CD14-positive monocyte (primary cell): ENCODE measurements at regions not wholly inside any gene's neighbourhood (a gene's known extent, or its start where the extent isn't known, plus 50 kb on each side); places are given as distances from the start of the nearest gene placed in this dataset.

Source experiments
- DNase-seq, 3 donors: peaks; one replicate each; pipeline ENCODE4 v3.0.0-alpha.2; 2011 to 2022
- H2AFZ ChIP-seq: 2 replicates; pipeline ENCODE4 v1.6.0; 2012; ENCODE audit warnings: mild to moderate bottlenecking, low read depth, low read length, inconsistent platforms; ENCODE audit not compliant: insufficient read depth, poor library complexity, severe bottlenecking
- H3K27ac ChIP-seq, 2 donors: 1 replicate in 1 of 2; 2 replicates in 1 of 2; pipeline ENCODE4 v1.5.1; 2012 to 2013; ENCODE audit warnings: low read length in 2 of 2, control low read depth in 1 of 2, inconsistent platforms in 1 of 2, low read depth in 1 of 2, mild to moderate bottlenecking in 1 of 2
- H3K27me3 ChIP-seq, 2 donors: one replicate each; pipeline versions ENCODE4 v1.6.0 to v1.6.1; 2011 to 2013; ENCODE audit warnings: low read length in 2 of 2; ENCODE audit not compliant: control insufficient read depth in 2 of 2, insufficient read depth in 2 of 2
- H3K36me3 ChIP-seq, 2 donors: replicated peaks in 1 of 2; 1 replicate in 1 of 2; 2 replicates in 1 of 2; pipeline versions ENCODE4 v1.5.1 to v1.6.1; 2012 to 2013; ENCODE audit warnings: low read length in 2 of 2, control low read depth in 1 of 2, inconsistent platforms in 1 of 2, mild to moderate bottlenecking in 1 of 2; ENCODE audit not compliant: insufficient read depth in 2 of 2, control insufficient read depth in 1 of 2
- H3K4me1 ChIP-seq, 2 donors: 1 replicate in 1 of 2; 2 replicates in 1 of 2; pipeline versions ENCODE4 v1.5.1 to v1.6.1; 2012 to 2013; ENCODE audit warnings: low read length in 2 of 2, control low read depth in 1 of 2, inconsistent platforms in 1 of 2, mild to moderate bottlenecking in 1 of 2, moderate library complexity in 1 of 2; ENCODE audit not compliant: insufficient read depth in 2 of 2, control insufficient read depth in 1 of 2
- H3K4me2 ChIP-seq: replicated peaks from 2 replicates; pipeline ENCODE3; 2012; ENCODE audit warnings: low read length, moderate library complexity, mild to moderate bottlenecking; ENCODE audit not compliant: poor library complexity, severe bottlenecking; ENCODE audit errors: extremely low read depth
- H3K4me3 ChIP-seq, 3 experiments: fragments of 200-600 bp in 1 of 3; sonication (generic) in 1 of 3; replicated peaks in 1 of 3; 1 replicate in 2 of 3; 2 replicates in 1 of 3; pipeline ENCODE4 v1.5.1; 2011 to 2013; ENCODE audit warnings: low read length in 3 of 3, mild to moderate bottlenecking in 3 of 3, control low read depth in 2 of 3, low read depth in 2 of 3, inconsistent platforms in 1 of 3, moderate library complexity in 1 of 3
- H3K79me2 ChIP-seq: 2 replicates; pipeline ENCODE4 v1.6.0; 2012; ENCODE audit warnings: mild to moderate bottlenecking, control low read depth, inconsistent platforms, low read length, moderate library complexity; ENCODE audit not compliant: insufficient read depth
- H3K9ac ChIP-seq: 2 replicates; pipeline ENCODE4 v1.6.0; 2017; ENCODE audit warnings: low read length, mild to moderate bottlenecking; ENCODE audit not compliant: insufficient read depth, poor library complexity, severe bottlenecking
- H3K9me3 ChIP-seq, 2 donors: replicated peaks in 1 of 2; 1 replicate in 1 of 2; 2 replicates in 1 of 2; pipeline versions ENCODE4 v1.5.1 to v1.6.1; 2012 to 2013; ENCODE audit warnings: low read length in 2 of 2, control low read depth in 1 of 2; ENCODE audit not compliant: control insufficient read depth in 1 of 2, insufficient read depth in 1 of 2
- H4K20me1 ChIP-seq: 2 replicates; pipeline ENCODE4 v1.6.0; 2012; ENCODE audit warnings: mild to moderate bottlenecking, low read length, control low read depth, moderate library complexity; ENCODE audit not compliant: insufficient read depth
- H3K27ac Mint-ChIP-seq, 7 donors: one replicate each; pipeline ENCODE4 v1.8.0; 2020; ENCODE audit warnings: mild to moderate bottlenecking in 7 of 7, mixed read lengths in 7 of 7, moderate library complexity in 6 of 7, inconsistent platforms in 2 of 7
- H3K27me3 Mint-ChIP-seq, 3 donors: one replicate each; pipeline ENCODE4 v1.8.0; 2021 to 2022; ENCODE audit warnings: low read depth in 3 of 3, mild to moderate bottlenecking in 3 of 3, mixed read lengths in 3 of 3, moderate library complexity in 3 of 3, inconsistent platforms in 1 of 3
- H3K36me3 Mint-ChIP-seq, 2 donors: one replicate each; pipeline ENCODE4 v1.8.0; 2020; ENCODE audit warnings: mixed read lengths in 2 of 2, inconsistent platforms in 1 of 2, mild to moderate bottlenecking in 1 of 2
- H3K4me1 Mint-ChIP-seq: one replicate; pipeline ENCODE4 v1.8.0; 2020; ENCODE audit warnings: mild to moderate bottlenecking, mixed read lengths
- H3K4me3 Mint-ChIP-seq, 2 donors: one replicate each; pipeline ENCODE4 v1.8.0; 2020; ENCODE audit warnings: mild to moderate bottlenecking in 2 of 2, mixed read lengths in 2 of 2, moderate library complexity in 1 of 2
- H3K9me3 Mint-ChIP-seq, 7 donors: one replicate each; pipeline ENCODE4 v1.8.0; 2020 to 2022; ENCODE audit warnings: mixed read lengths in 7 of 7, mild to moderate bottlenecking in 6 of 7, moderate library complexity in 6 of 7, inconsistent platforms in 2 of 7
- CTCF ChIP-seq: fragments of 200-600 bp; IDR thresholded peaks from one replicate; pipeline ENCODE4 v1.8.0; 2022; ENCODE audit warnings: antibody characterized with exemption, mild to moderate bottlenecking
- WGBS: methylation state at CpG from one replicate; pipeline ENCODE4 v1.1.5; 2013; ENCODE audit warnings: missing lambda C conversion rate; ENCODE audit not compliant: insufficient coverage; 5-methylcytosine and 5-hydroxymethylcytosine counted together
- intact Hi-C, 2 donors: fragments of 100-400 bp; cut with micrococcal nuclease; formaldehyde crosslinking; loops; one replicate each; pipeline versions ENCODE4 v1.15.0 to v1.15.1; 2023

GRCh38 chr16:64380751-64381150, 741.1 kb downstream of the CDH11 start:
- H3K4me2 ChIP-seq = no peak overlapping the region
- Mint-ChIP-seq H3K36me3 (no peaks in the 10 kb centered on the region), H3K9me3 (peaks cover 0 to 15% (median 6%) of the 10 kb centered on the region in 7 donors), H3K27me3 (no peaks in the 10 kb centered on the region), H3K4me1 (no peaks in the 10 kb centered on the region), H3K27ac (no peak overlapping the region), H3K4me3 (no peak overlapping the region)
- H3K27me3 ChIP-seq = no peaks in the 10 kb centered on the region
- H3K9me3 ChIP-seq = peaks cover 5 to 21% of the 10 kb centered on the region in 2 donors
- TF ChIP-seq CTCF = no peak
- no peaks in the 10 kb centered on the region for H3K36me3 ChIP-seq
- intact Hi-C loops = no loop called here
- H3K27ac ChIP-seq = no peak overlapping the region
- no peak overlapping the region for H3K9ac ChIP-seq
- H3K4me1 ChIP-seq = no peaks in the 10 kb centered on the region
- WGBS = 89% methylated on average over 2 of the region's 3 CpGs
- DNase-seq = no peak
- no peaks in the 10 kb centered on the region for H3K79me2 ChIP-seq
- H3K4me3 ChIP-seq = no peak overlapping the region
- no peak overlapping the region for H2AFZ ChIP-seq
- H4K20me1 ChIP-seq = no peaks in the 10 kb centered on the region

GRCh38 chr16:64375391-64375980, 746.4 kb downstream of the CDH11 start:
- no peaks in the 10 kb centered on the region for H3K4me1 ChIP-seq
- peaks cover 0 to 4% of the 10 kb centered on the region in 2 donors for H3K9me3 ChIP-seq
- H3K9ac ChIP-seq = no peak overlapping the region
- H3K36me3 ChIP-seq = no peaks in the 10 kb centered on the region
- Mint-ChIP-seq H3K4me3 (no peak overlapping the region), H3K27ac (no peak overlapping the region), H3K9me3 (peaks cover 0 to 10% (median 0%) of the 10 kb centered on the region in 7 donors), H3K36me3 (no peaks in the 10 kb centered on the region), H3K27me3 (no peaks in the 10 kb centered on the region), H3K4me1 (no peaks in the 10 kb centered on the region)
- no peaks in the 10 kb centered on the region for H4K20me1 ChIP-seq
- no peak for DNase-seq
- no peak overlapping the region for H3K4me2 ChIP-seq
- no peak overlapping the region for H2AFZ ChIP-seq
- TF ChIP-seq CTCF = no peak
- no peaks in the 10 kb centered on the region for H3K27me3 ChIP-seq
- H3K27ac ChIP-seq = no peak overlapping the region
- no peak overlapping the region for H3K4me3 ChIP-seq
- whole genome bisulfite sequencing = 71% methylated on average over 1 of the region's 3 CpGs
- no peaks in the 10 kb centered on the region for H3K79me2 ChIP-seq
- intact Hi-C loops = no loop called here
